ENCODE measurements at regions not wholly inside any gene's neighbourhood (a gene's known extent, or its start where the extent isn't known, plus 50 kb on each side); places are given as distances from the start of the nearest gene placed in this dataset.
"Not testable (repeated sequence)": the region's sequence is repeated elsewhere in the genome, so short reads cannot be mapped to it uniquely, and the experiment has no call there.

DNA sequence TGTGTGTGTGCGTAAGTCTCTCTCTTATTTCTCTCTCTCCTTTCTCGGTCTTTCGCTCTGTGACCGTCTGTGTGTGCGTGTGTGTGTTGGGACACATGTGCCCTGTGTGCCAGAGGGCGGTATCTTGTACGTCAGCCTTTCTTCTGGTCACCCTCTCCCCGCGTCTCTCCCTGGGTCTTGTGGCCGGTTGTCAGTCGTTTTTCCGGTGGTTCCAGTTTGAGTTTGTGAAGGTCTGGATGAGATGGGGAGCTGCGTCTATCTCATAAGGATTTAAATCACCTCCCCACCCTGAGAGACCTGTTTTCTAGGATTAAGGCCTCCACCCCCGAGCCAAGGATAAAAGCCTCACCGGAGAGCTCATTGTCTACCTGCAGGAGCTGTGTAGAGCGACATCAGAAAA is 295.5 kb upstream of the ZNF337 start:
- DNase-seq (no peak), ATAC-seq (no peak), FAIRE-seq (no peak)
- TF ChIP-seq, protein P1, sequence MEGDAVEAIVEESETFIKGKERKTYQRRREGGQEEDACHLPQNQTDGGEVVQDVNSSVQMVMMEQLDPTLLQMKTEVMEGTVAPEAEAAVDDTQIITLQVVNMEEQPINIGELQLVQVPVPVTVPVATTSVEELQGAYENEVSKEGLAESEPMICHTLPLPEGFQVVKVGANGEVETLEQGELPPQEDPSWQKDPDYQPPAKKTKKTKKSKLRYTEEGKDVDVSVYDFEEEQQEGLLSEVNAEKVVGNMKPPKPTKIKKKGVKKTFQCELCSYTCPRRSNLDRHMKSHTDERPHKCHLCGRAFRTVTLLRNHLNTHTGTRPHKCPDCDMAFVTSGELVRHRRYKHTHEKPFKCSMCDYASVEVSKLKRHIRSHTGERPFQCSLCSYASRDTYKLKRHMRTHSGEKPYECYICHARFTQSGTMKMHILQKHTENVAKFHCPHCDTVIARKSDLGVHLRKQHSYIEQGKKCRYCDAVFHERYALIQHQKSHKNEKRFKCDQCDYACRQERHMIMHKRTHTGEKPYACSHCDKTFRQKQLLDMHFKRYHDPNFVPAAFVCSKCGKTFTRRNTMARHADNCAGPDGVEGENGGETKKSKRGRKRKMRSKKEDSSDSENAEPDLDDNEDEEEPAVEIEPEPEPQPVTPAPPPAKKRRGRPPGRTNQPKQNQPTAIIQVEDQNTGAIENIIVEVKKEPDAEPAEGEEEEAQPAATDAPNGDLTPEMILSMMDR (IDR thresholded peaks at IDR 0.05) = no peak
- Histone ChIP-seq H3K36me3 (no peaks in the 10 kb centered on the region), H3K9me3 (no peaks in the 10 kb centered on the region), H3K4me1 (no peaks in the 10 kb centered on the region), H3K27ac (no peak overlapping the region), H3K4me3 (no peak overlapping the region), H3K27me3 (no peaks in the 10 kb centered on the region)
- intact Hi-C loops (cut with DNase I) = no loop called here
- WGBS, 2 donors = 67% methylated on average over 16 of the region's 16 CpGs

DNA sequence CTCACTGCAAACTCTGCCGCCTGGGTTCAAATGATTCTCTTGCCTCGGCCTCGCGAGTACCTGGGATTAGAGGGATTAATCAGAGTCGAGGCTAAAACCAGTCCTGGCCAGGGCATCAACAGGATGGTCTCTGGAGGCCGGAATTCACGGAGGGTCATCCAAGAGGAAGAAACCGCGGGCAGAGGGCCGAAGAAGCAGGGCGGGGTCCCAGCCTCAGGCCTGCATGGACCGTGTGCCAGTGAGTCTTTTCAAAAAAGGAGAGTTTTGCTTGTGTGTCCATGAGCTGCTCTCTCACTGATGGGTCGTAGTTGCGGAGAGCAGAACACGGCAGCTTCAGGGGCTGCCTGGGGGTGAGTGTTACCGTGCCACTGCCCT is 295.1 kb upstream of the ZNF337 start:
- intact Hi-C loops (cut with DNase I) = no loop called here

DNA sequence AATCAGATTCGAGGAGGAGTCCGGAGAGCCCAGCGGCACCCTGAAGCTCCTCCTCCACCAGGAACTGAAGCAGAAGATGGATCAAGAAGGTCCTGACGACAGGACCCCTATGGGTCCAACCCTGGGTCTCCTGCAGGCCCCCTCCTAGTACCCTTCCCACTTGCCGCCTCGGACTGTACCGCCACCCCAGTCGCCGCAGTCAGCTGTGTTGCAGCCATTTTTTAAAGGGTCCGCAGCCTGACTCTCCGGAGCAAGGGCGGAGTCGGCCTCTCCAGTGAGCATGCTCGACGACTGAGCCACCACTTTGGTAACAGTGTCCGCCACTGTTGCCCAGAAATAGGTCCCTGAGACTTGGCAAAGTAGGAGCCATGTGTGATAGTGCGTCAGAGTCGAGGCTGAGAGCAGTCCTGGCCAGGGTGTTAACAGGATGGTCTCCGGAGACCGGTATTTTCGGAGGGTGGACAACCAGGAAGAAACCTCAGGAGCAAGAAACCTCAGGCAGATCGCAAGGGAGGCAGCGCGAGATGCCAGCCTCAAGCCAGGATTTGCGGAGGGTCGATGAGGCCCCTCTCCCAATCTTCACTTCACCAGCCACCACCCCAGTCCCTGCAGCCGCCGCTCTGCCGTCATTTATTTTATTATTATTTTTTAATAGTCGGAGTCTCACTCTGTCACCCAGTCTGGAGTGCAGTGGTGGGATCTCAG is 294.6 kb upstream of the ZNF337 start:
- Histone ChIP-seq H3K27me3 (no peaks in the 10 kb centered on the region), H3K27ac (no peak overlapping the region), H3K9me3 (no peaks in the 10 kb centered on the region), H3K4me1 (no peaks in the 10 kb centered on the region), H3K36me3 (no peaks in the 10 kb centered on the region), H3K4me3 (no peak overlapping the region)
- 81 to 91% methylated on average over 30 of the region's 30 CpGs for WGBS, 2 donors
- intact Hi-C loops (cut with DNase I) = no loop called here
- DNase-seq (no peak), FAIRE-seq (no peak), ATAC-seq (no peak)
- TF ChIP-seq, protein P1 (IDR thresholded peaks at IDR 0.05) = no peak

More for the DNA sequence above, 295.1 kb upstream of the ZNF337 start:
- FAIRE-seq (no peak), ATAC-seq (no peak), DNase-seq (no peak)
- Histone ChIP-seq H3K9me3 (no peaks in the 10 kb centered on the region), H3K36me3 (no peaks in the 10 kb centered on the region), H3K27me3 (no peaks in the 10 kb centered on the region), H3K4me1 (no peaks in the 10 kb centered on the region), H3K27ac (no peak overlapping the region), H3K4me3 (no peak overlapping the region)
- TF ChIP-seq, protein P1 (IDR thresholded peaks at IDR 0.05) = no peak
- 78 to 86% methylated on average over 16 of the region's 16 CpGs for WGBS, 2 donors

DNA sequence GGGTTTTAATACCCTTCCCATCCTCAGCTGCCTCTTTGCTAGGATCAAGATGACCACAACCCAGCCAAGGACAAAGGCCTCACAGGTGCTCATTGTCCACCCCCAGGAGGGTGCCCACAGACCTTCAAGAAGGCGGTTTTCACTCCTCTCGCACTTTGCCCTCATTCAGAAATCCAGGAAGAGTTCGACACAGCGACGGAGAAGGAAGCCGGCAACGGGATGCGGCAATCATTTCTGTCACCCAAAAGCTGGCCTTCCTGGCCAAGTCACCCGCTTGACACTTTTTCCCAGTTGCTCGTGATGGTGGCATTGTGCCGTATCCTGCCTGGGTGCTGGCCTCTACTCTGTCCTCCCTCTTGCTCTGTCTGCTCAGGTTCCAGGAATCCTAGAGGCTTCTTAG is 293.0 kb upstream of the ZNF337 start:
- DNase-seq; ATAC-seq; intact Hi-C loops (cut with DNase I); H3K36me3 ChIP-seq; H3K27ac ChIP-seq; H3K27me3 ChIP-seq; FAIRE-seq; H3K4me3 ChIP-seq; H3K9me3 ChIP-seq; H3K4me1 ChIP-seq: not testable (repeated sequence)
- WGBS, 2 donors = 90 to 92% methylated on average over 11 of the region's 11 CpGs

DNA sequence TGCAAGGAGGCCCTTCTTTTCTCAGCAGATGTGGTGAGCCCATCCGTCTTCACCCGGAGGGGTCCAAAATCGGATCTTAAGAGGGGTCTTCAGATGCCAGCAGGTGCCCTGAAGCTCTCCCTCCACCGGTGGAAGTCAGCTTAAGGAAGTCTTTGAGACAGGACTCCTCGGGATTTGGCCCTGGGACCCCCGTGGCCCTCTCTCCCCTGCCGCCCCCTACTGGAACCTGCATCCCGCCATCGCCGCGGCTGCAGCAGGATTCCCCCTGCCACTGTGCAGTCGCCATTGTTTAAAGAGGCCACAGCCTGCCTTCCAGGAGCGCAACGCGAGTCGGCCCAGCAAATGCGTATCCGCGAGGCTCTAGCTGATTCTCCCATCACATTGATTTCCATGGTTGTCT is 292.5 kb upstream of the ZNF337 start:
- Histone ChIP-seq H3K27me3 (no peaks in the 10 kb centered on the region), H3K9me3 (no peaks in the 10 kb centered on the region), H3K4me3 (no peak overlapping the region), H3K36me3 (no peaks in the 10 kb centered on the region), H3K27ac (no peak overlapping the region), H3K4me1 (no peaks in the 10 kb centered on the region)
- no peak for FAIRE-seq
- DNase-seq = no peak
- intact Hi-C loops (cut with DNase I) = no loop called here
- TF ChIP-seq, protein P1 (IDR thresholded peaks at IDR 0.05) = no peak
- WGBS, 2 donors = 84 to 91% methylated on average over 19 of the region's 19 CpGs
- ATAC-seq = no peak

DNA sequence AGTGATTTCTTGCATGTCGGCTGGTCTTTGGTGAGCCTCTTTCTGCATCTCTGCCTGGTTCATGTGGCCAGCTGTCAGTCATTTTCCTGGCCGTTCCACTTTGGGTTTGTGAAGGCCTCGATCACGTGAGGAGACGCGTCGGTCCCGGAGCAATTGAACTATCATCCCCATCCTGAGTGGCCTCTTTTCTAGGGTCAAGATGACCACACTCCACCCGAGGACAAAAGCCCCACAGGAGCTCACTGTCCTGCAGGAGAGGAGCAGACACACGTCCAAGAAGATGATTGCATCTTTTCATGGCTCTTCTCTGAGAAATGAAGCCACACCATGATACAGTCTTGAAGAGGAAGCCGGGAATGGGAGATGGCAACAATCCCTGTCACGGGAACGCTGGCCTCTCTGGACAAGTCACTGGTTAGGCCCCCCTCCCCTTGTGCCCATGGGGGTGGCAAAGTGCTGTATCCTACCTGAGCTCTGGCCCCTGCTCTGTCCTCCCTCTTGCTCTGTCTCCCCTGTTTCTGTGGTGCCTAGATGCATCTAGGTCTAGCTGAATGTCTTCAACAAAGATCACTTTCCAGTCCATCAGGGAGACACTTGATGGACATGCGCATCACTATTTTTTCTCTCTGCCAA is 291.4 kb upstream of the ZNF337 start:
- DNase-seq; H3K4me1 ChIP-seq; ATAC-seq; intact Hi-C loops (cut with DNase I); H3K27ac ChIP-seq; H3K9me3 ChIP-seq; H3K27me3 ChIP-seq; H3K36me3 ChIP-seq; FAIRE-seq; H3K4me3 ChIP-seq: not testable (repeated sequence)
- WGBS, 2 donors = 83 to 91% methylated on average over 14 of the region's 14 CpGs

All from pancreas (tissue), 10 donors.